HG02759 (cell line): ENCODE measurements at regions not wholly inside any gene's neighbourhood (a gene's known extent, or its start where the extent isn't known, plus 50 kb on each side); places are given as distances from the start of the nearest gene placed in this dataset.

ENCODE experiments used
- ATAC-seq: cut with Tn5 transposase; IDR thresholded peaks from one replicate; pipeline ENCODE4 v1.9.1; 2021; ENCODE audit warnings: mild to moderate bottlenecking, moderate library complexity; ENCODE audit not compliant: unreplicated experiment

DNA sequence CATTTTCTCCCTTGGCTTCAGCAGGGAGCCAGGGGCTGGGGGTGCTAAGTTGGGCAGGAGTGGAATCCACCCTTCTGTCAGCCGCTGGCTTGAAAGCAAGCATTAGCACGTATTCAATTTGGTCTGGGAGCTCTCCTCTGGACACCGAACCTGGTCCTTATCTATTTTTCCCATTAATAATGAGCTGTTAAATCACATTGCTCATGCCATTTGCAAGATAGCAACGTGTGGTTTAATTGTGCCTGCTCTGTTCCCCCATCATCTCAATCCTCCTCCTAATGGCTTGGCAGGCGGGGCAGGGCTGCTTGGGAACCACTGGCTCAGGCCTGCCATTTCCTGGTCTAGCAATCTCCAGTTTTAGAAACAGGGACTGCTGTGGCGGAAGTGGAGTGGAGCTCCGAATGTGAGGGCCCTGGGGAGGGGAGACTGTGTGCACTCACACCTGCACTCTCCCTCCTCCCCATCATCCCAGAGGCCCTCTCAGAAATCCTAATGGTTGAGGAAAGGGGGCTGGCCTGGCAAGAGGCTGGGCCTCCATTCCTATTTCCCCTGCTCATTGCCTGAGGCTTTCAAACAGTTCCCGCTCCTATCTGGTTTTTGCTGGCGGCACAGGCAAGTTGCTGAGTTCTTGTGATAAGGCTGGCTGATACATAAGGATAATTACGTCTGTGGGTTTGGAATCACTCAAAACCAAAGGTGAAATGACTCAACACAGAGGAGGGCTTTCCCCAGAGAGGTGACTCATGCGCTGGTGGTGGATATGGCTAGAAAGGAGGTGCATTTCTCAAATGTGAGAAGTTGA lies 201.2 kb upstream of the E2F8 start:
- peak; percentile 93 for ATAC-seq

DNA sequence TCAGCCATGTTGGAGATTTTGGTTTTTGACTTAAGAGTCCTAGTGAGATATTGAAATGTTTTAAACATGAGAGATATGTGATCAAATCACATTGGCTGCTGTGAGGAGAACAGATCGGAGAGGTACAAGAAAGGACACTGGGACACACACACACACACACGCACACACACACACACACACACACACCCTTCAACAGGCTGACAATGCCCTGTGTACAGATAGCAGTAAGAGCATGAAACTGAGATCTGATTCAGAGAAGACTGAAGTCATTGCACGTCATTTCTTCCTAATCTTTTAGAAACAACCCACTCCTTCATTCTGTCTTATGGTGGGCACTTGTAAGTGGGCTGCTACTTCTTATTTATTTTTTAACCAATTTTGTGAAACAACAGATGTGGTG lies 200.5 kb upstream of the E2F8 start:
- ATAC-seq, result no peak

DNA sequence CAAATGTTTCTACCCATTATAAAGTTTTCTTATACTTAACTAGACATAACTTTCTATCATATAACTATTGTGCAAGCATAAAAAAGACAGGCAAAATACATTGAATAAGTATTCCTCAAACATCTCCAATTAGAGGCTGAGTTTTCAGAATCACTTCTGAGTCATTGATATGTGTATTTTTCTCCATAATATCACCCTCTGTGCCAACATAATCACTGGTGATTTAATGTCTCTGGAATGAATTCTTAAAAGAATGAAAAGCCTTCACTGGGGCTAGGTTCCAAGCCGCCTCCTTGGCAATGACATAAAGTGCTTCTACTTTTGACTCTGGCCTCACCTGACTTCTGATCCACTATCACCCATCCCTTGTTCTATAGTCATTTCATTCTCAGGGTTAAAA lies 197.0 kb upstream of the E2F8 start:
- ATAC-seq, result no peak

DNA sequence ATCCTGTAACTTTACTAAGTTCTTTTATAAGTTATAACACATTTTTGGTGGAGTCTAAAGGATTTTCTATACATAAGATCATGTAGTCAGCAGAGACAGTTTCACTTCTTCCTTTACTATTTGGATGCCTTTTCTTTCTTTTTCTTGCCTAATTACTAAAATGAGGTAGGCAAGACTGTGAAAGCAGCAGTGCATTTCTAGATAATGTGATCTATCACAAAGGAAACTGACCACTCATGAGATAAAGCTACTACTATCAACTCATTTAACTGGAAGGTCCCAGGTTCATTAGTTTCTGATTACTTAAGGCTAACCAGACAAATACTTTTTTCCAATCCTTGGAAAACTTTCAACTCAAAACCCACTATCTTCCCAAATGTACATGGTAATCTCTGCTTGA lies 196.2 kb upstream of the E2F8 start:
- no peak for ATAC-seq

DNA sequence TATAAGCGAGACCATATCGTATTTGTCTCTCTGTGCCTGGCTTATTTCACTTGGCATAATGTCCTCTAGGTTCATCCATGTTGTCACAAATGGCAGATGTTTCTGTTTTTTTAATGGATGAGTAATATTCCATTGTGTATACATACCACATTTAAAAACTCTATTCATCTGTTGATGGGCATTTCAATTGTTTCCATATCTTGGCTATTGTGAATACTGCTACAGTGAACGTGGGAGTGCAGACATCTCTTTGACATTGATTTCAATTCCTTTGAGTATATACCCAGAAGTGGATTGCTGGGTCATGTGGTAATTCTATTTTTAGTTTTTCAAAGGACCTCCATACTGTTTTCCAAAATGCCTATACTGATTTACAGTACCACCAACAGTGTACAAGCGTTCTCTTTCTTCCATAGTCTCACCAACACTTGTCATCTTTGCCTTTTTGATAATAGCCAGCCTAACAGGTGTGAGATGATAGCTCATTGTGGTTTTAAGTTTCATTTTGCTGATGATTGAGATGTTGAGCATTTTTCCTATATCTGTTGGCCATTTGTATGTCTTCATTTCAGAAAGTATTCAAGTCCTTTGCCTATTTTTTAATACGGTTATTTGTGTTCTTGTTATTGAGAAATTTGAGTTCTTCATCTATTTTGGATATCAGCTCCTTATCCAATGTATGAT lies 194.7 kb upstream of the E2F8 start:
- no peak for ATAC-seq

DNA sequence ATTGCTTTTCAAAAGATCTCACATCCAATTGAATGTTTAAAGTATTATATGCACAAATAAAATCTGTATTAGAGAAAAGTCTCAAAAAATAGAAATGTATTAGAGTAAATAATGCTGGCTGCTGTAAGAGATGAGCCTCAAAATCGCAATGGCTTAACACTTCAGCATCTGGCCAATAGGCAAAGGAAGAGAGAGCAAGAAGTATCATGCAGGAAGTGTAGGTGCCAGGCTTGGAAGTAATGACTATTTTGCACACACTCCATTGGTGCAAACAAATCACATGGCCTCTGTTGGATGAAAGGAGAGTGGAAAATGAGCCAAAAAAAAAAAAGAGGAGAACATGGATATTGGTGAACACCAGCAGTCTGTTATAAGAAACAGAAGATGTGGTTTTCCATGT lies 193.0 kb upstream of the E2F8 start:
- no peak for ATAC-seq

DNA sequence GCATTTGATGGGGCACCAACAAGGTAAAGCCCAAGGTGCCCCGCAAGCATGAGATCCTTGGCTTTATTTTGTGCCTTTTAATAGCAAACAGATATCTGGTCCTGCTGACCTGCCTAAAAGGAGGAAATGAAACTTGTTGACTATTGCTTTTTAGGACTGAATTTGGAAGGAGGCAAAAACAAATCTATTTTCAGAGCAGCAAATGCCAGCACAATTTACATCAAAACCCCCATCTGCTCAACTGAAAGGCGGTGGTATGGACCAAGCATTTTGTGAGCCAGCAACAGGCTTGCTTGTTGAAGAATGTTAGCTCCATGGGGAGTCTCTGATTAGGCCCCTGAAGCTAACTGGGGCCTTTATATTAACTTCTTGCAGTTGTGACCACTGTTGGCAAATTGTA lies 192.6 kb upstream of the E2F8 start:
- ATAC-seq, result peak; percentile 53

DNA sequence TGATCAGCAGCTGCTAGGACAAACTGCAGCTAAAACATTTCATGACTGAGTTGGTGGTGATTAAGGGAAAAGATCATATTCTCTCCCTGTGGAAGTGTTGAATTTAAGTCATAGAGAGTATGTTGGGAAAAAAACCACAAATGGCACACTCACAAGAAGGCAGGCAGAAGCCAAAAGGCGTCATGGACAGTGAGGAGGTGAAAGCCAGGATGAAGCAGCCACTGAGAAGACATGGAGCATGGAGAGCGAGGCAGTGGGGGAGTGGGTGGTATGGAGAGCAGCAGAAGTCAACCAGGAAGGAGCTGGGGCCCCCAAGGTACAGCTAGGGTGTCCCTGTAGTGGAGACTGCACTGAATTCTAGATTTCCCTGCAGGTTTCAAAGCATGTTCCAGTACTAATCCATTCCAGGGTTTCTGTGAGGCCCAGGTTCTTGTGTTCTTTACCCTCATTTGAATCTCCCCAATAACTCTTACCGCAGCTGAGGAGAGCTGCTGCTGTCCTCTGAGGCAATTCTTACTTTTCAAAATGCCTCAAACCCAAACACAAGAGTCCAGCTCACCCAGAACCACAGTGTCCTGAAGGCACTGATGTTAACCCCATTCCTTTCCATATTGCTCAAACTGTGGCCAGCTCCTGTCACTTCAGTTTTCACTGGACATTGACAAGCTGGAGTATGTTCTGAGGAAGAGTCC lies 191.8 kb upstream of the E2F8 start:
- peak; percentile 68 for ATAC-seq

DNA sequence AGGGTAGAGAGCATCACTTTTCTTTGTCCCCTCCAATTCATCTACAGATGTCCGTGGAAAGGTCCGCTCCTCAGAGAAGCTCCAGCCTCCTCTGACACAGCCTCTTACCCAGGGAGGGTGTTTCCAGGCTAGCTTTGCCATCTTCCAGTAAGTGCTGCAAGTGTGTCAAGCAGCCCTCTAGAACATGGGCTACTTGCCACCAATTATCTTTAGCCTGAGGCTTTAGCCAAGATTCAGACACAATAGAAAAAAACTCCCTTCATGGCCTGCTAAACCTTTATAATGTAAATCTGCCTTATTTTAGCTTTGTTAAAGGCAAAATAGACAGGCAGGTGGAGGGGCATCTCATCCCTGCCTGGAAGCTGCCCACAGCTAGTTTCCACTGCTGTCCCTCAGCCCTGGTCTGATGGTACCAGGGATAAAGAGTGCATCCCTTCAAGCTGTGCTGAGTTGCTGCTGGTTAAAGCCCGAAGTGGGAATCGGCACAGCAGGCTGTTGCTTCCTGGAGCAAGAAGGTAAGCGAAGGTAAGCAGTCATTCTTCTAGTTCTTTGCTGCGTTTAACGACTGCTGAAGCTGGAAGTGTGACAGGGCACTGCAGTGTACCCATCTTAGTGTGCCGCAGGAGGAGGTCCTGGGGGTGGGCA lies 190.1 kb upstream of the E2F8 start:
- no peak for ATAC-seq

DNA sequence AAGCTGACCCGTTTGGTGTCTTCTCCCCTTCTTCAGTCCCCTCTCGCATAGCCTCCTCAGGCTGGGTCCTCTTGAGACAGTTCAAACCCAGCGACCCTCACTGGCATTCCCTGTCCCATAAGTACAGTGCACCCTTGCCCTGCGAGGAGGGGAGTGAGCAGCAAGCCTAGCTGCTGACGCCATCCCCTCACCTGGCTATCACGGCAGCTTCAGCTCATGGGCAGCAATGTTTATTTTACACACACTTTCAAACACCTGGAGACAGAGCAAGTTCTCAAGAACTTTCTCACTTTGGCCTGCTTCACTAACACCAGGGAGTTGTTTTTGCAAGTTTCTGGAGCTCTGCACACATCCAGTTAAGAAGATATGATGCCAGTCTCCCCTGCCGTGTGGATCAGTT lies 189.6 kb upstream of the E2F8 start:
- no peak for ATAC-seq

DNA sequence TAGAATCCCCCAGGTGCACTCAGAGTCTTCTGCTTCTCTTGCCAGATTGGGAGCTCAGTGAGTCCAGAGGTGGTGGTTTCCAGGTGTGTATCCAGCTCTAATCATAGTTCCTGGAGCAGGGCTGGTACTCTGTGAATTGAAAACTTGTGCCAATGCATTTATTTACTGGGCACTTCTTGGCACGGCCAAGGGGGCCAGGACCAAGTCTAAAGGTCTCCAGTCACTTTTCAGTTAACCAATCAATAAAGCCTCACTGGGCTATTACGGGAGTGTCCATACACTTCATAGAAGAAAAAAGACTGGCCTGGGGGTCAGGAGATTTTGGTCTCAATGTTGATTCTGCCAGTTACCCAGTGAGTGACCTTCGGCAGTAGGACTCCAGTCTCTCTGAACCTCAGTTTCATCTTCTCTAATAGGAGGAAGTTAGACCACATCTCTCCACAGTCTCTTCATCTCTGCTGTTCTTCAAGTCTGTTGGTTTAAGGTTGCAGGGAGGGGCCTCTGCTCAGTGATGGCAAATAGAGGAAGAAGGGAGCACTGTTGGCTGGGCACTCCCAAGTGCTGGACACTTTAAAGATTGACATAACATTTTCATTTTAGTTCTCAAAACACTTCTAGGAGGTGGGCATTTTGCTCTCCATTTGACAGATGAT lies 188.5 kb upstream of the E2F8 start:
- ATAC-seq, result no peak

DNA sequence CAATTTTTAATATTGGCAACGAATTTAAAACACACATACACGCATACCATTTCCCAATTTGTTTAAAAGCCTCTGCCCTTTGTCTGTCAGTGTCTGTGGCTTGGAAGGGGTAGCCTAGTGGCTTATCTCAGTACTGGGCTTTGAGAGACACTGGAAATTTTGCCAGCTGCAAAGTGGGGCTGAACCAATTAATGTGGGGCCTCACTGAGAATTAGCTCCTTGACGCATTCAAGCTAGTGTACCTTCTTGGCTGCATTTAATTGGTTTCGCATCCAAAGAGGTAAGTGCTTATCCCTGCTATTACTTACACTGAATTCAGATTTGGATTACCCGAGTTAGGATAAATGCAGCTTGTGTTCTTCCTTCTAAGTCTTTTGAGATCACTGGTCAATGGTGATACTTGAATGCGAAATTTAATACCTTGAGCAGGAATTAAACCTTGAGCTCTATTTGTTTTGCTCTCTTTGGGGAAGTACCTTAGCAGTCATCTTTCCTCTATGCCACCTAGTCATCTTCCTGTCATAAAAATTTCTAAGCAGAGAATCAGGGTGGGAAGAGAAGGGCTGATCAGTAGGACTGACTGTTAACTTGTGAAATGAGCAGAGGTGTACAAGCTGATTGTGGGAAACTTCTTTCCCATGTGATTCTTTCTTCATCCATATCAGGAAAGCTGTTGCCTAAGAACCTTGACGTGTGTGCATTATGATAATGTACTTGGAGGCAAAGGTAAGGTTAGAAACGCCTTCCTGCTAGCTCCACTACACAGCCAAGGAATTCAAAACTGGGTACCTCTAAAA lies 187.7 kb upstream of the E2F8 start:
- ATAC-seq, result no peak

DNA sequence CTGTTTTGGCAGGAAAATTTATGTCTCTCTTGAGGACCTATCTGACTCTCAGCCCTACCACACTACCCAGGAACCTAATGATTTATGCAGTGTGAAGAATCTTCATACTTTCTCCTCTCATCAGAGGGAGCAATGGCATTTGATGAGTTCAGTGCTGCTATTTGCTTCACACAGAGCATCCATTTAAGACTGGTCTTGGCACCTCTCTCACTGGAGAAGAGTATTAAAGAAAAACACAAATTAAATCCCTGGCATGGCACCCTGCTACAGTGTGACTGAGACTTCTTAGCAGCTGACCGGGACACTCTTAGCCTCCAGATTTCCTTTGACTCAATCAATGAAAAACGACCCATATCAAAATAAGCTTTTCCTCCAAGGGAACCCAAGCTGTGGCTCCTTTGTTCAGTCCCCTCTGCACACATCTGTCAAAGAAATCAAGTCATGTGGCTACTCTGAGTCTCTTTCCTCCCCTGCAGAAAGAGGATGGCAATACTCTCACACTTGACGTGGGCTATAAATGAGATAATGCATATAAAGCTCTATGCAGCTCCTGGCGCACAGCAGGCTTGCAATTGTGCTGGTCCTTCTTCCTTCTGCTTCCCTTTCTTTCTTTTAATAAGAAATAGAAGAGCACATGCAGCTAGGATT lies 186.1 kb upstream of the E2F8 start:
- no peak for ATAC-seq

DNA sequence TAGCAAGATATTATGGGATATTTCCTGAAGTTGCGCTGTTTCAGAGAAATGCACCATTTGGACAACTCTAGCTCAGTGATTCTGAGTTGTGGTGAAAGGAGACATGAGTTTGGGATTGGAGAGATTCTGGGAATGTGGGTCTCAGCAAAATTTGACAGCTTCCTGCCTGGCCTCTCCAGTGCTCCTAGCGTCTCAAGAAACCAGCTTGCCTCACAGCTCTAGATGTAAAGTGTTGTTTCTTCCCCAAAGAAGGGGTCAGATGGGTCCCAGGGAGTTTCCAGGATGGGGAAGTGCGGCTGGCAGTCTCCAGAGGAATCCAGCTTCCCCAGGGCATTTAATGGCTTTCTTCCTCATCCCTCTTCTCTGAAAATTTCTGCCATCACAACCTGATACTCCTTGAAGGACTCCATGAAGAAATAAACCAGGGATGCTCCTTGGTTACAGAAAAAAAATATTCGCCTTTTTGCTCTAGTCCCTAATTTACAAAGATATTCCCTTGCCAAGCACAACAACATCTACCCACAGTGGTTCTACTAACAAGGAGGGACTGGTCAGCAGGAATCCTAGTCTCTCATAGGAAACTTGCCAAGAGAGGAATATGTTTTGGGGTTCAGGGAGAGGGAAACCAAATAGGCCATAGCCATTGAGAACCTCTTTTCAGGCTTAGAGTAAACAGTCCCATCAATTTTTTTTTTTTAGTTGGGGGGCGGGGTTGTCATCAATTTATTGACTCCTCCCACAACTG lies 185.4 kb upstream of the E2F8 start:
- no peak for ATAC-seq

DNA sequence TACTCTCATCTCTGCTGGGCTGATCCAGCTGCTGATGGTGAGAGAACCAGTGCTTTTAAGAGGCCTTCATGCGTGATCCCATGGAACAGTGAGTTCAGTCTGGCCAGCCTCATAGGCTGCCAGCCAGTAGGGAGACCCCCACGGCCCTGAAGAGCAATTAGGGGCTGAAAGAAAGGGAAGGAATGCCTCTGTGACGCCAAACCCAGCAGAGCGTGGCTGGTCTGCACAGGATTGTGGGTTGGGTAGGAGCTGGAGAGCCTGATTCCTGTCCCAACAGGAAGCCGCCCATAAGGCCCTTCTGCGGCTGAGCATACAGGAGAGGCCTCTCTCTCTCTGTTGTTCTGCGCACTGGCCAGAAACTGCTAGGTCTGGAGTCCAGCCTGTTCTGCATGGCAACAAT lies 181.5 kb upstream of the E2F8 start:
- ATAC-seq, result no peak

DNA sequence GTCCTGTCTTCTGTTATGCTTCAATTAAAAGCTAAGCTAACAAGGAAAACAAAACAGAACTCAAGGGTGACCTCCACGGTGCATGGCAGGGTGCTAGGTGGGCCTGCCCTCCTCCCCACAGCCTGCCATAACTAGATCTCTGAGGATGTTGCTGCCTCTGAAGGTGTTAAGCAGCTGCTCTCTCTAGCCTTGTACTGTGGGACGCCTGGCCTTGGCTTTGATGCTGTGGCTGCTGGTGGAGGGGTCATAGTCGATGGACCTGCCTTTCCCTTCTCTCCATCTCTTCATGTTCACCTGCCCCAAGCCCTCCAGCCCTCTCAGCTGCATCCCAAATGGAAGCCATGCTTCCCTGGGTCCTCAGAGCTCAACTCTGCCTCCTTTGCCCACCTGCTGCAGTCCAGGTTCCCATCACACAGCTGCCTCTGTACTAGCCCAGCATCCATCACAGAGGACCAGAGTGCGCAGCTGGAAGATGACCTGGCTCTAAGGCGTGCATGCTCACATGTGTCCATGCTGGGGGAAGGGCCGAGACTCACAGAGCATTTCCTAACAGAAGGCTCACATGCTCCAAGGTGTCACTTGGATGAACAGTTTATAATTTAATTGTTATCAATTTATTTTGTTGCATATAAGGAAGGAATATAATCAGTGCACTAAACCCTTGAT lies 180.3 kb upstream of the E2F8 start:
- ATAC-seq, result no peak

DNA sequence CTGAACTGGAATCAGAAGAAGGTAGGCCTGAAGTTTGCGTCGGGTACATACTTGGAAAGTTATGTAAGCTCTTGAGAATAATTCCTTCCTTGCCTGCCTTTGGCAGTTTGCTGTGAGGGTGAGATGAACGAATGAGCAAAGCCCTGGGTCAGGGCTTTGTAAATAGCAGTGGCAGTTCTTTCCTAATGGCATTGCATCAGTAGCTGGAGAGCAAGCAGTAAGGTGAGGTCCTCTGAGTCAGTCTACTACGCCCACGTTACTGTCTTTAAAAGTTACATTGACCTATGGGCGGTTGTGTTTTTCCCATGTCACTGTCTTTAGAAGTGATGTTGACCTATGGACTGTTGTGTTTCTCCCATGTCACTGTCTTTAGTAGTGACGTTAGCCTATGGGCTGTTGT lies 179.1 kb upstream of the E2F8 start:
- no peak for ATAC-seq

DNA sequence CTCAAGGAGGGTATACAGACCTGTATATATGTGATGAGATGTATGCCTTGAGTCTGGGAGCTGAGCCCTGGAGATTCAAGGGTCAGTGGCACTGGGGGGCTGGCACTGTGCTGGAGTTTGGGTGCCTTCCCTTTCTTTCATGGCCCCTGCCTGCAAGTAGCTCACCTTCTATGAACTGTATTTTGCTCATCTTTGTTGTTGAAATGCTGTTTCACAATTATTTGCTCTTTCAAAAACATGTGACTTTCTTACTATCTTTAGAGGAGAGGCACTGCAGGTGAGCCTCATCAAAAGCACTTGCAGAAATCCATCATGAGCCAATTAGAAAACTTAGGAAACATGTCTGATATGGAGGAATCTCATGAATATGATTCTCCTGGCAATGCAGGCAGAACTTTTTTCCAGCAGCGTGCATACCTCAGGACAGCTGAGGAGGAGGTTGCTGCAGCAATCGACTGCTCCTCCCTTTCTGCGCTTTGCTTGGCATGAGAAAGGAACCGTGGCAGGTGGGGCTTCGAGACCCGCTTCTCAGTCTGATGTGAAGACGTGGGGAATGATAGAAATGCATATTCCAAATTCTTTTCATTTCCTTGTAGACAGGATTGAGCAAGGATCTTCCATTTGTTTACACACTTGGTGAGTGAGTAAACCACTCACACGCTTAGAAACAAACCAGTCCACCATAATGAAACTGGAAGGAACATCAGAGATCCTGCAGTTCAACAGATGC lies 178.4 kb upstream of the E2F8 start:
- ATAC-seq, result no peak
